Fibroblast of gingiva (primary cell): ENCODE measurements at regions not wholly inside any gene's neighbourhood (a gene's known extent, or its start where the extent isn't known, plus 50 kb on each side); places are given as distances from the start of the nearest gene placed in this dataset.
A peak's percentile ranks its signal among the peaks of the same experiment; 100 is the strongest.

Source experiments
- DNase-seq: peaks from one replicate; pipeline ENCODE4 v3.0.0-alpha.2; 2011; ENCODE audit warnings: low read depth

DNA sequence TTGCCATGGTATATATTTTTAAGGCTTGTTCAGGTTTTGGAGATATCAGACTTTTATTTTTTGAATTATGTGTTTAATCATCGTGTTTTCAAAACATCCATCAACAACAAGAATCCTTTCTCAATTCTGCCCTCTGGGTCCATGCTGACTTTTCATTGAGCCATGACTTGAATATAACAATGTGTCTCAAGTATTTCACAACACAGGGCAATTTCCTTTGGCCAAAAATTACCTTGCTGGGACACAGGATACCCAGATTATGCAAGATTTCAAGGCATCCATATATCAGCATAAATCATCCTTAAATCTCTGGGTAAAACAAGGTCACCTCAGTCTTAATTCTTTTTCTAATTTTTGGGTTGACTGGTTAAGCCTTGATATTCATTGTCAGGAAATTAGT is 411.2 kb upstream of the USP24 start:
- DNase-seq = peak; percentile 82

DNA sequence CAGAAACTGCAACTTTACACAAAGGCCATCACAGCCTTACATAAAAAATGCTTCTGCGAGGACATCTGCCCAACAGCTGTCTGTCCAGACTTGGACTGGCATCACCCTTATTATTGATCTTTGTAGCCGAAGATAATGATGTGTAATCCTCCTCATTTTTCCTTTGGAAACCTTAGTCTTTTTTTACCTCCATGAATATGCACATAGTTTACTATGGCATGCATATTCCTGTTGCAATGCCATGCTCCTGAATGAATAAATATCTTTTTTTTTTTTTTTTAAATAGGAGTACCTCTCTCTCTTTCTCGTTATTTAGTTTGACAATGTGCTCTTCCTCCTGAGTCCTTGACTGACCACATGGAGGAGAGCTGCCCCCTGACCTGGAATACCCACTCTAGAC is 409.6 kb upstream of the USP24 start:
- DNase-seq = no peak

GRCh38 chr1:55623311-55623710 is 408.1 kb upstream of the USP24 start:
- DNase-seq = no peak

- DNase-seq = no peak
Observed at GRCh38 chr1:55622074-55622473, 406.9 kb upstream of the USP24 start.

DNA sequence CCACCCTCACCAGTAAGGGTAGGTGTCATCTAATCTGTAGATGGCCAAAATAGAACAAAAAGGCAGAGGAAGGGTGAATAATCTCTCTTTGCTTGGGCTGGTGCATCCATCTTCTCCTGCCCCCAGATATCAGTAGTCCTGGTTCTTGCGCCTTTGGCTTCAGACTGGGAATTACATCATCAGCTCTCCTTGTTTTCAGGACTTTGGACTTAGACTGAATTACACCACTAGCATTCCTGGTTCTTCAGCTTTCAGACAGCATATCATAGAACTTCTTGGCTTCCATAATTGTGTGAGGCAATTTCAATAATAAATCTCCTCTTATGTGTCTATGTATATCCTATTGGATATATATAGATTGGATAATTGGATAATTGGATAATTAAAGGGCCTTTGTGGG is 403.0 kb upstream of the USP24 start:
- peak; percentile 24 for DNase-seq

DNA sequence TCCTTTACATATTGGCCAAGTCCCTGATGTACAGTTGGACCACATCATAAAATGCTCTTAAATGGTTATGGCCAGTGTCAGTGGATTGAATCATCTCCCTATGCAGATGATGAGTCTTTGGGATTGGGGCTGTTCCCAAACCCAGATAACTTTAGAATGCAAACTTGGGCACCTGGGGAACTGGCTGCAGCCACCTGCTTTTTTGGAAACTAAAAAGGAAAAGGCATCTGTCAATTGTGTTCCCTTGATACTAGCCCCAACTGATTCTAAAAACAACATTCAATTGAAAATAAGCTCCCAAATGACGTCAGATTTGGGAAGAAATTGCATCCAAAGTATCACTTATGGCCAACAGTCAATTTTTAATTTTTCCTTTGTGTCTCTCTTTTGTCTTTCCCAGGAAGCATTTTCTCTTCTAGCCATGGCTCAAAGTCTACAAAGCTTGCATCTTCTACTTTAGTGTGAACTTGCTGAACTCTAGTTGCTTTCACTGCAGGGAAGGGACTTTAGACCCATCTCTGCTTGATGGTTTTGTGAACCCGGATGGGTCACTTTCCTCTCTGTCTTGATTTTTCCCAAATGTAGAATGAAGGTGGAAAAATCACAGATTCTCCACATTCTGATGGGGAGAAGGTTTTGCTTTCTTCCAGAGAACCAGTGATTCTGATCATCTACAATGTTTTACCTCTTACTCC is 402.3 kb upstream of the USP24 start:
- DNase-seq = no peak

GRCh38 chr1:55612988-55613387 is 397.8 kb upstream of the USP24 start:
- peak; percentile 78 for DNase-seq

DNA sequence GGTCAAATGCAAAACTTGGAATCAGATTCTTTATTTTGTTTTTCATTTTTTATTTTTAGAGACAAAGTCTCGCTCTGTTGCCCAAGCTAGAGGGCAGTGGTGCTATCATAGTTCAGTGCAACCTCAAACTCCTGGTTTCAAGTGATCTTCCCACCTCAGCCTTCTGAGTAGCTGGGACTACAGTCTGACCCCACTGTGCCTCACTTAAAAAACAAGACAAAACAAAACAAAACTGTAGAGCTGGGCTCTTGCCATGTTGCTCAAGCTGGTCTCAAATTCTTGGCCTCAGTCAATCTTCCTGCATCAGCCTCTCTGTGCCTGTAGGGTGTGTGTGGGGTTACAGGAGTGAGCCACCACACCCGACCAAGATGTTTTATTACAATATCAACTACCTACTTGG is 396.0 kb upstream of the USP24 start:
- DNase-seq = peak; percentile 82

- DNase-seq = peak; percentile 36
Observed at GRCh38 chr1:55610203-55610602, 395.0 kb upstream of the USP24 start.

DNA sequence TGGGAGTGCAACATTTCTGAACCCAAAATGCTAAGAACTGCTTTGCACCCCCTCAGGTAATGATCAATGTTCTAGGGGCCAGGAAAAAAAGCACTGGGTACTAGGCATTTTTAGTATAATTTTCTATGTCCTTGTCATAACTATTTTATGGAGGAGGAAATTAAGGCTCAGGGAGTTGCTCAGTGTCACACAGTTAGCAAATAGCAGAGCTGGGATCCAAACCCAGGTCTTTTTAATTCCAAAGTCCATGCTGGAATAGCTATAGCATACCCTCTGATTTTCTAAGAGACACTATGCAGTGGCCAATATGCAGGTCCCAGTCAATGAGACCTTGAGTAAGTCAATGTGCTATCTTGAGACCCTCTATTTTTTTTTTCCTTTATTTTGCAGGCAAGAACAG is 394.5 kb upstream of the USP24 start:
- no peak for DNase-seq

- no peak for DNase-seq
Observed at GRCh38 chr1:55605155-55605554, 390.0 kb upstream of the USP24 start.

GRCh38 chr1:55604749-55605148 is 389.6 kb upstream of the USP24 start:
- DNase-seq = peak; percentile 66

DNA sequence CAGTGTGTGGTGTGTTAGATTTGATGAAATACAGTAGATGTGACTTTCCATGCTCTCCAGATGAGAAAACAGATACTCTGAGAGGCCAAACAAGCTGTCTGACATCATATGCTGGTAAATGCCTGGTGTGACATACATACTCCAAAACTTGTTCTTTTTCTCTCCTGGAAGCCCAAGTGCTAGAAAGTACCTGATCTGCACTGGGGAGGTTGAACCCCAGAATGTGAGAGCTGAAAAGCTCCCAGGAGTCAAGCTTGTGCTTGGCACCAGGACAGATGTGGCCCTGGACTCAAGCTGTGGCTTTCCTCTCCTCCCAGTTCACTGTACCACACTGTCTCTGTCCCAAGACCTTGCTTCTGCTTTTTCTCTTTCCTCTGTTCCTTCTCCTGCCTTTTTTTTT is 389.0 kb upstream of the USP24 start:
- no peak for DNase-seq

DNA sequence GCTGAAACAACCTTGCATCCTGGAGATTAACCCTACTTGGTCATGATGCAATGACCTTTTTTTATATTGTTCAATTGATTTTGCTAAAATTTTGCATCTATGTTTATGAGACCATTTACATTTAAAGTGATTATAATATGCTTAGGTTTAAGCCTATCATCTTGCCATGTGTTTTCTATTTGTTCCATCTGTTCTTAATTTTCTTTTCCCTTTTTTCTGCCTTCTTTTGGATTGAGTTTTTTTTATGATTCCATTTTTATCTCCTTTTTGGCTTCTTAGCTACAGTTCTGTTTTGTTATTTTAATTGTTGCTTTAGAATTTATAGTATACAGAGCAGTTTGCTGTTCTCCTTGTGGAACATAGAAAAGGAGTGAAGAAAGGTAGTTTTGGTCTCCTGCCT is 385.1 kb upstream of the USP24 start:
- DNase-seq = peak; percentile 41

DNA sequence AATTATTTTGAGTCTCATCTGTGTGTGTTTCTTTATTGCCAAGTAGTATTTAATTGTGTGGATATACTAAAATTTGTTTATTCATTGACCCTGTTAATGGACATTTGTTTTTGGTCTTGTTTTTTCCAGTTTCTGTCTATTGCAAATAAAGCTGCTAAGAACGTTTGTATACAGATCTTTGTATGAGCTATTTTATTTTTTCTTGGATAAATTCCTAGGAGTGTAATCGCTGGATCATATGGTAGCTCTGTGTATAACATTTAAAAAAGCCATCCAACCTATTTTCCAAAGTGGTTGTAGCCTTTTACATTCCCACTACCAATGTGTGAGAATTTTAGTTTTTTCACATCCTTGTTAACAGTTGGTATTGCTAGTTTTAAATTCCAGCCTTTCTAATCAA is 382.7 kb upstream of the USP24 start:
- DNase-seq = no peak

DNA sequence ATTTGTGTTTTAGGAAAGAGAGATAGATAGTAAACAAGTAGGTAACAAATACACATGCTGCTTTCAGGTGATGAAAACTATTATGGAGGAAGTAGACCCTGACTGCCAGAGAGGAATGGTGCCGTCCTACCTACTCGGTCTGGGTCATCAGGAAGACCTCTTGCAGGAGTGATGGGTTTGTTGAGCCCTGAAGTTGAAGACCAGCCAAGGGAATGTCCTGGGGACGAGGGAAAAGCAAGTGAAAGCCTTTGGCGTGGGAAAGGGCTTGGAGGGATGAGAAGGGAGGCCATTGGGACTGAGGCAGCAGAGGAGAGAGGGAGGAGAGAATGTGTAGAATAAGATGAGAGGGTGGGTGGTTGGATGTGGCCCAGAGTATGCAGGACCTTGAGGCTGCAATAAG is 379.5 kb upstream of the USP24 start:
- no peak for DNase-seq

GRCh38 chr1:55593298-55593697 is 378.1 kb upstream of the USP24 start:
- DNase-seq = no peak

GRCh38 chr1:55592122-55592521 is 377.0 kb upstream of the USP24 start:
- peak; percentile 51 for DNase-seq

DNA sequence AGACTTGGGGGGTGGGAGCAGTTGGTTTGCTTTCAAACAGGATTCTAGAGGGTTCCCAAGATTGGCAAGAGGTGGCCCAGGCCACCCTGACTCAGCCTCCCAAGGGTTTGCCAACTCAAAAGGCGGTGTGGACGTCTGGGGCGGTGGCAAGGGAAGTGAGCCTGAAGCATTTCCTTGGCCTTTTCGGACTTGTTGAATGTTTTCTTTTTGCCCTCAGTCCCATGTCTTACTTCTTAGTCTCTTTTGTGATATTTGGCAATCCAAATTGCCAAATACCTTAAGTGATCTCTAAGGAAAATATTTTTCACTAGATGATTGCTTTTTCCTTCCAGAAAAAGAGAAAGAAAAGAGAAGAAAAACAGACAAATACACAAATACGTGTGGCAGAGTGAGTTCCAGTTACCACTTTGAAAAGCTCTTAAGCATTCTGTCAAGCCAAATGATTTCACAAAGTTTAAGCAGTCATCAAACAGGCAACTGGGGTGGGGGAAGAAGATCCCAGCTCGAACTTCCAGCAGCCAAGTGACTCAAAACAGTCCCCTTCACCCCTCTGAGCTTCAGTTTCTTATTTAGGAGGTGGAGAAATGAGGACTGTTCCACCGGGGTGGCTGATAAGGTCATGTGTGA is 374.6 kb upstream of the USP24 start:
- DNase-seq = peak; percentile 98

DNA sequence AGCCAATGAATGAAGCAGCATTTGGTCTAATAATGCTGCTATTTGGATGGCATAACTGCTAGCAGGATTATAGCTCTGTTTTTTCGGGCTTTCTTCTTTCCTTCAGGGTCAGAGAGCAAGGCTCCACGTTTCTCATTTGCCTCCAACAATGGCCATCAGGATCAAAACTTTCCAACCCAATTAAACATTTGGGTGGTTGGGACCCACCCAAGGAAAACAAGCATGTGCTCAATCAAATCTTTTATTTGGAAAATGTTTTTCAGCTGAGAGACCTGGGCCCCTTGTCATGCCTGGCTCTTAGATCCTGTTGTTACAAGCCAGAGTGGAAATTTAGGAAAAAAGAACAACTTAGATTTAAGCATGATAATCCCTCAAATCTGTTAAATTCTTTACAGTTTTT is 373.1 kb upstream of the USP24 start:
- no peak for DNase-seq

DNA sequence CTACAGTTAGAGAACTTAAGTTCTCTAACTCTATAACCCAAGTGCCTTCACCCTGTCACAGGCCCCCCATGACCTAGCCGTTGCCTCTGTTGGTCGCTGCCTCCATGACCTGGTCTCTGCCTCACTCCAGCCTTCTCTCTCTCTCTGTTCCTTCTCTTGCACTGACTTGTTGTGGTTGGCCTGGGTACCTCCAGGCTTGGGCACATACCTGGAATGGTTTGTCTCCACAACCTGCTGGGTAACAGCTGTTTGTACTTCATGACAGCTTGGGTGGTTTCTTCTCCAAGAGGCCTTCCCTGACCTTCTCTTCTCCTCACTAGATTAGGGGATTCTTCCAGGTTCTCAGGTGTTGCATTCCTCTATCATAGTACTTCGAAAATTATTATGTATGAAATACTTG is 371.6 kb upstream of the USP24 start:
- DNase-seq = no peak

- DNase-seq = no peak
Observed at GRCh38 chr1:55585402-55585792, 370.2 kb upstream of the USP24 start.

- peak; percentile 84 for DNase-seq
Observed at GRCh38 chr1:55584526-55585401, 369.6 kb upstream of the USP24 start.
